GM12892 (cell line): ENCODE measurements at regions not wholly inside any gene's neighbourhood (a gene's known extent, or its start where the extent isn't known, plus 50 kb on each side); places are given as distances from the start of the nearest gene placed in this dataset.

Experiments
- DNase-seq: peaks from one replicate; pipeline ENCODE4 v3.0.0; 2011; ENCODE audit not compliant: insufficient read length
- FAIRE-seq: peaks from 2 replicates; lab custom pipeline; 2011; peaks lifted over from hg19 to GRCh38; lab: Jason Lieb, UNC
- POLR2A ChIP-seq: IDR thresholded peaks from 2 replicates; pipeline ENCODE4 v1.6.1; 2011; ENCODE audit warnings: low read depth, low read length, control low read depth
- POLR2AphosphoS5 ChIP-seq: IDR thresholded peaks from 2 replicates; pipeline ENCODE4 v1.6.1; 2011; ENCODE audit warnings: low read depth, low read length, control low read depth
- TAF1 ChIP-seq: IDR thresholded peaks from 2 replicates; pipeline ENCODE4 v1.6.1; 2011; ENCODE audit warnings: low read depth, mild to moderate bottlenecking, control low read depth, low read length, borderline replicate concordance

DNA sequence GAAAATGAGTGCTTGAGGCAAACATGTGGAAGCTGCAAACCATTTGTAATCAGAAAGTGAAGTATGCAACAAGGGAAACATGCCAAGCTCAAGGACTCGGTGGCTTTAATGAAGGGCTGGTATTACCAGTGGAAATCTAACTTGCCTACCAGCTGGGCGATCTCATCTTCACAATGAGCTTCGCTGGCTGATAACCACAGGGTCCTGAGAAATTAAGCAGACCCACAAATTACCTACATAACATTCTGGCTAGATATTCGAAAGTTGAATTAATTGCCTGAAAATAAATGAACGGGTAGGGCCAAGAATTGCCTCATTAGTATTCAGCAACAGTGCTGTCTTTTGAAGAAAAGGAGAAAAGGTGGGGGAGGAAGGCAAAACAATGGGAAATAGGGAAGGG, 439.4 kb downstream of the PDZRN4 start:
- DNase-seq (no peak), FAIRE-seq (no peak)
- no peak for TF ChIP-seq POLR2AphosphoS5

DNA sequence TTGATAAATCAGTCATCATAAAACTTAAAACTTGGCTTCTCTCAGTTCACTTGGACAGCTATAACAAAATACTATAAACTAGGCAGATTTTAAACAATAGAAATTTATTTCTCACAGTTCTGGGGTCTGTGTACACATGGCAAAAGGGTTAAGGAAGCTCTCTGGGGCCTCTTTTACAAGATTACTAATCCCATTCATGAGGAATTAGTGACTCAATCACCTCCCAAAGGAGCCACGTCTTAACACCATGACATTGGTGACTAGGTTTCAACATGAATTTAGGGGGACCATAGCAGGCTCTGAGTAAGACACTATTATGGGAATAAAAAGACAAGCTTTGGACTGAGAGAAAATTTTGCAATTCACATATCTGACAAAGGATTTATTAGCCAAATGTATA, 436.5 kb downstream of the PDZRN4 start:
- TF ChIP-seq POLR2AphosphoS5 (no peak), TAF1 (no peak), POLR2A (no peak)
- FAIRE-seq = no peak
- DNase-seq = no peak
